GM23248 (cell line): ENCODE measurements at regions not wholly inside any gene's neighbourhood (a gene's known extent, or its start where the extent isn't known, plus 50 kb on each side); places are given as distances from the start of the nearest gene placed in this dataset.

Source experiments
- DNase-seq: peaks from one replicate; pipeline ENCODE4 v3.0.0-alpha.2; 2015
- H2AFZ ChIP-seq: fragments of 200-600 bp; sonication (generic); 2 replicates; pipeline ENCODE4 v1.6.1; 2016; ENCODE audit warnings: antibody characterized with exemption
- H3F3A ChIP-seq: fragments of 200-600 bp; sonication (generic); 2 replicates; pipeline ENCODE4 v1.6.1; 2016; ENCODE audit warnings: mild to moderate bottlenecking, antibody characterized with exemption, mixed run types; ENCODE audit not compliant: insufficient read depth
- H3K27ac ChIP-seq: fragments of 200-600 bp; sonication (generic); 2 replicates; pipeline ENCODE4 v1.5.1; 2016; ENCODE audit warnings: mild to moderate bottlenecking
- H3K27me3 ChIP-seq: fragments of 200-600 bp; sonication (generic); replicated peaks from 2 replicates; pipeline ENCODE4 v1.6.1; 2016; ENCODE audit warnings: mild to moderate bottlenecking; ENCODE audit not compliant: insufficient read depth
- H3K36me3 ChIP-seq: fragments of 200-600 bp; sonication (generic); 2 replicates; pipeline ENCODE4 v1.6.1; 2016; ENCODE audit warnings: low read depth, mild to moderate bottlenecking
- H3K4me1 ChIP-seq: fragments of 200-600 bp; sonication (generic); 2 replicates; pipeline ENCODE4 v1.6.1; 2016; ENCODE audit warnings: mild to moderate bottlenecking; ENCODE audit not compliant: insufficient read depth
- H3K4me2 ChIP-seq: fragments of 200-600 bp; sonication (generic); one replicate; pipeline ENCODE4 v1.6.1; 2016; ENCODE audit warnings: mild to moderate bottlenecking; ENCODE audit not compliant: unreplicated experiment
- H3K4me3 ChIP-seq: fragments of 200-600 bp; sonication (generic); 2 replicates; pipeline ENCODE4 v1.5.1; 2016; ENCODE audit warnings: mild to moderate bottlenecking
- H3K79me2 ChIP-seq: fragments of 200-600 bp; sonication (generic); 2 replicates; pipeline ENCODE4 v1.6.1; 2016; ENCODE audit warnings: mild to moderate bottlenecking; ENCODE audit not compliant: insufficient read depth
- H3K9ac ChIP-seq: fragments of 200-600 bp; sonication (generic); 2 replicates; pipeline ENCODE4 v1.6.1; 2016; ENCODE audit warnings: mild to moderate bottlenecking
- H3K9me2 ChIP-seq: fragments of 200-600 bp; sonication (generic); 2 replicates; pipeline ENCODE4 v1.6.1; 2016; ENCODE audit warnings: mixed run types, mild to moderate bottlenecking, moderate library complexity; ENCODE audit not compliant: insufficient read depth
- H3K9me3 ChIP-seq: fragments of 200-600 bp; sonication (generic); one replicate; pipeline ENCODE4 v1.6.1; 2017; ENCODE audit warnings: low read depth
- H4K20me1 ChIP-seq: fragments of 200-600 bp; sonication (generic); 2 replicates; pipeline ENCODE4 v1.6.0; 2016; ENCODE audit not compliant: insufficient read depth
- EZH2 ChIP-seq: fragments of 200-600 bp; sonication (generic); IDR thresholded peaks from 2 replicates; pipeline ENCODE4 v1.6.1; 2018; ENCODE audit warnings: antibody characterized with exemption, mild to moderate bottlenecking; ENCODE audit not compliant: insufficient read depth, poor library complexity, severe bottlenecking
- EZH2phosphoT487 ChIP-seq: fragments of 200-600 bp; sonication (generic); IDR thresholded peaks from 2 replicates; pipeline ENCODE4 v1.6.1; 2018; ENCODE audit warnings: antibody characterized with exemption, moderate library complexity, mild to moderate bottlenecking, low read depth; ENCODE audit not compliant: insufficient read depth
- WGBS, 2 experiments: methylation state at CpG; one replicate each; pipeline ENCODE4 v1.1.6; 2015 to 2017; ENCODE audit warnings: low lambda C conversion rate in 2 of 2, low coverage in 1 of 2; ENCODE audit errors: missing lambda C conversion rate in 2 of 2; 5-methylcytosine and 5-hydroxymethylcytosine counted together
- in situ Hi-C: fragments of 300-500 bp; cut with MboI; formaldehyde crosslinking; loops from 2 replicates; pipeline ENCODE4 v1.15.0; 2020

GRCh38 chr13:64311112-64311511 is 2895.5 kb upstream of the PCDH20 start:
- no peaks in the 10 kb centered on the region for H3K9me3 ChIP-seq
- H3K4me3 ChIP-seq = no peak overlapping the region
- H3K9ac ChIP-seq = no peak overlapping the region
- in situ Hi-C loops = no loop called here
- H2AFZ ChIP-seq = no peak overlapping the region
- no peaks in the 10 kb centered on the region for H4K20me1 ChIP-seq
- H3K79me2 ChIP-seq = no peaks in the 10 kb centered on the region
- H3K36me3 ChIP-seq = no peaks in the 10 kb centered on the region
- H3K4me1 ChIP-seq = no peaks in the 10 kb centered on the region
- no peaks in the 10 kb centered on the region for H3K27me3 ChIP-seq
- DNase-seq = no peak
- H3F3A ChIP-seq = no peaks in the 10 kb centered on the region
- no peak for TF ChIP-seq EZH2
- no peak for TF ChIP-seq EZH2phosphoT487
- H3K4me2 ChIP-seq = no peak overlapping the region
- 4 to 19% methylated on average over 1 of the region's 1 CpG for WGBS, 2 experiments
- no peaks in the 10 kb centered on the region for H3K9me2 ChIP-seq
- H3K27ac ChIP-seq = no peak overlapping the region

GRCh38 chr13:64305246-64305645 is 2889.6 kb upstream of the PCDH20 start:
- Histone ChIP-seq H3K4me2 (no peak overlapping the region), H4K20me1 (no peaks in the 10 kb centered on the region), H3K4me3 (no peak overlapping the region), H3K36me3 (no peaks in the 10 kb centered on the region), H3K79me2 (no peaks in the 10 kb centered on the region), H3F3A (no peaks in the 10 kb centered on the region), H3K4me1 (no peaks in the 10 kb centered on the region), H3K9ac (no peak overlapping the region), H3K9me2 (no peaks in the 10 kb centered on the region), H3K9me3 (no peaks in the 10 kb centered on the region), H3K27me3 (no peaks in the 10 kb centered on the region), H2AFZ (no peak overlapping the region), H3K27ac (no peak overlapping the region)
- no peak for DNase-seq
- TF ChIP-seq EZH2 = no peak
- TF ChIP-seq EZH2phosphoT487 = no peak
- in situ Hi-C loops = no loop called here

- no peak for TF ChIP-seq EZH2phosphoT487
- TF ChIP-seq EZH2 = no peak
- Histone ChIP-seq H3F3A (no peaks in the 10 kb centered on the region), H3K9ac (no peak overlapping the region), H3K4me2 (no peak overlapping the region), H3K27me3 (no peaks in the 10 kb centered on the region), H3K9me3 (no peaks in the 10 kb centered on the region), H3K27ac (no peak overlapping the region), H3K4me3 (no peak overlapping the region), H3K4me1 (no peaks in the 10 kb centered on the region), H3K79me2 (no peaks in the 10 kb centered on the region), H3K9me2 (no peaks in the 10 kb centered on the region), H4K20me1 (no peaks in the 10 kb centered on the region), H3K36me3 (no peaks in the 10 kb centered on the region), H2AFZ (no peak overlapping the region)
- no peak for DNase-seq
- in situ Hi-C loops = no loop called here
Observed at GRCh38 chr13:64300239-64300638, 2884.6 kb upstream of the PCDH20 start.

GRCh38 chr13:64293923-64294322 is 2878.3 kb upstream of the PCDH20 start:
- TF ChIP-seq EZH2 (no peak), EZH2phosphoT487 (no peak)
- in situ Hi-C loops = no loop called here
- Histone ChIP-seq H2AFZ (no peak overlapping the region), H3K36me3 (no peaks in the 10 kb centered on the region), H3K79me2 (no peaks in the 10 kb centered on the region), H3K4me3 (no peak overlapping the region), H3K4me1 (no peaks in the 10 kb centered on the region), H3F3A (no peaks in the 10 kb centered on the region), H3K9me2 (no peaks in the 10 kb centered on the region), H3K9ac (no peak overlapping the region), H3K4me2 (no peak overlapping the region), H3K9me3 (no peaks in the 10 kb centered on the region), H4K20me1 (no peaks in the 10 kb centered on the region), H3K27ac (no peak overlapping the region), H3K27me3 (no peaks in the 10 kb centered on the region)
- DNase-seq = no peak

GRCh38 chr13:64289702-64290101 is 2874.1 kb upstream of the PCDH20 start:
- DNase-seq = no peak
- Histone ChIP-seq H3K4me3 (no peak overlapping the region), H3F3A (no peaks in the 10 kb centered on the region), H2AFZ (no peak overlapping the region), H3K79me2 (no peaks in the 10 kb centered on the region), H3K4me1 (no peaks in the 10 kb centered on the region), H3K9ac (no peak overlapping the region), H3K36me3 (no peaks in the 10 kb centered on the region), H3K4me2 (no peak overlapping the region), H3K9me2 (no peaks in the 10 kb centered on the region), H3K9me3 (no peaks in the 10 kb centered on the region), H3K27ac (no peak overlapping the region), H3K27me3 (no peaks in the 10 kb centered on the region), H4K20me1 (no peaks in the 10 kb centered on the region)
- no peak for TF ChIP-seq EZH2
- no peak for TF ChIP-seq EZH2phosphoT487
- in situ Hi-C loops = no loop called here
- 30 to 47% methylated on average over 3 of the region's 3 CpGs for WGBS, 2 experiments
